IPS-18a (cell line): ENCODE measurements at regions not wholly inside any gene's neighbourhood (a gene's known extent, or its start where the extent isn't known, plus 50 kb on each side); places are given as distances from the start of the nearest gene placed in this dataset.

Source experiments
- H3K27ac ChIP-seq: one replicate; pipeline ENCODE4 v1.5.1; 2013; ENCODE audit warnings: low read length
- H3K27me3 ChIP-seq: one replicate; pipeline ENCODE4 v1.6.1; 2013; ENCODE audit warnings: mild to moderate bottlenecking, low read length; ENCODE audit not compliant: control insufficient read depth, insufficient read depth
- H3K36me3 ChIP-seq: one replicate; pipeline ENCODE4 v1.6.1; 2013; ENCODE audit warnings: low read depth, low read length; ENCODE audit not compliant: control insufficient read depth
- H3K4me1 ChIP-seq: one replicate; pipeline ENCODE4 v1.6.1; 2013; ENCODE audit warnings: low read depth, low read length; ENCODE audit not compliant: control insufficient read depth
- H3K4me3 ChIP-seq: one replicate; pipeline ENCODE4 v1.5.1; 2013; ENCODE audit warnings: low read length
- H3K9ac ChIP-seq: one replicate; pipeline ENCODE4 v1.6.1; 2013; ENCODE audit warnings: mild to moderate bottlenecking, low read length, moderate library complexity
- H3K9me3 ChIP-seq: one replicate; pipeline ENCODE4 v1.6.1; 2013; ENCODE audit warnings: low read depth, low read length; ENCODE audit not compliant: control insufficient read depth

DNA sequence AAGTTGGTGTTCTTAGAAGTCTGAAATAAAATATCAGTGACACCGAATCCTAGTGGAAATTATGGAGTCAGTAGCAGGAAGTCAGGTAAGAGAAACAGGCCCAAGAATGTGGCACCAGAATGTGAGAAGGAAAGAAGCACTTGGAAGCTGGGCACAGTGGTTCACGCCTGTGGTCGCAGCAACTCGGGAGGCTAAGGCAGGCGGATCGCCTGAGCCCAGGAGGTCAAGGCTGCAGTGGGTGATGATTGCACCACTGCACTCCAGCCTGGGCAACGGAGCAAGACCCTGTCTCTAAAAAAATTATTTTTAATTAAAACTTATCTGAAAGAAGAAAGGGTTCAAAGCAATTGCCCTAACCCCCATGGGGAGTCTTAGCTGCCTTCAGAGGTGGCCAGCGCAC, 268.3 kb upstream of the SALL3 start:
- peaks cover 4% of the 10 kb centered on the region for H3K9me3 ChIP-seq
- H3K9ac ChIP-seq, result no peak overlapping the region
- no peak overlapping the region for H3K27ac ChIP-seq
- no peaks in the 10 kb centered on the region for H3K27me3 ChIP-seq
- no peaks in the 10 kb centered on the region for H3K36me3 ChIP-seq
- H3K4me3 ChIP-seq, result no peak overlapping the region
- H3K4me1 ChIP-seq, result no peaks in the 10 kb centered on the region

DNA sequence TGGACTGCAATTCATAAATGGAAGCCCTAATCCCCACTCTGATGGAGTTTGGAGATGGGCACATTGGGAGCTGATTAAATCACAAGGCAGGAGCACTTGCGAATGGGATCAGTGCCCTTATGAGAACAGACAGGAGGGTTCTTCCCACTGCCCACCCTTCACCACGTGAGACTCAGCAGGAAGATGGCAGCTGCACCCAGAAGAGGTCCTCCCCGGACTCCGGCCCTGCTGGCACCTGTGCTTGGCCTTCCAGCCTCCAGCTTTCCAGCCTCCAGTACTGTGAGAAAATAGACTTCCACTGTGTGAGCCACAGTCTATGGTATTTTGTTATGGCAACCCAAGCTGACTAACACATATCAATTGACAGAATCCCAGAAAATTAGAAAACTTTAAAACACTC, 267.6 kb upstream of the SALL3 start:
- Histone ChIP-seq H3K9me3 (peaks cover 4% of the 10 kb centered on the region), H3K4me3 (no peak overlapping the region), H3K27ac (no peak overlapping the region), H3K27me3 (no peaks in the 10 kb centered on the region), H3K36me3 (no peaks in the 10 kb centered on the region), H3K4me1 (no peaks in the 10 kb centered on the region), H3K9ac (no peak overlapping the region)

DNA sequence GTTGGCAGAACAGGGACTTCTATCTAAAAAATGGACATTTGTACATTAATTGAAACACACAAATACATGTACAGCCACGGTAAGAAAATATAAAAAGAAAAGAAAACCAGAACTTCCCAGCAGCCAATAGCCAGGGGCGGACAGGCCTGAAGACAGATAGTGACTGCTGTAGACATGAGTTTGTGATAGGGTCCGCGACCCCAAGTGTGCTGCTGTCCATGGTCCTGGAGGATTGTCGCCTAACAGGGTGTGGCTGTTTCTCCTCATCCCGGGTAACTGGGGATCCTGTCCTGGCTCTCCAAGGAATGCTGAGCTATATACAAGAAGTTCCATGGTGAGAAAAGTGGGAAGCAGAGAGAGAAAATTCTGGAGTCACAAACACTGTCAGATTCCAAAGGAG, 266.5 kb upstream of the SALL3 start:
- no peak overlapping the region for H3K4me3 ChIP-seq
- H3K4me1 ChIP-seq, result no peaks in the 10 kb centered on the region
- H3K36me3 ChIP-seq, result no peaks in the 10 kb centered on the region
- H3K9me3 ChIP-seq, result no peaks in the 10 kb centered on the region
- no peak overlapping the region for H3K27ac ChIP-seq
- H3K9ac ChIP-seq, result no peak overlapping the region
- H3K27me3 ChIP-seq, result no peaks in the 10 kb centered on the region

DNA sequence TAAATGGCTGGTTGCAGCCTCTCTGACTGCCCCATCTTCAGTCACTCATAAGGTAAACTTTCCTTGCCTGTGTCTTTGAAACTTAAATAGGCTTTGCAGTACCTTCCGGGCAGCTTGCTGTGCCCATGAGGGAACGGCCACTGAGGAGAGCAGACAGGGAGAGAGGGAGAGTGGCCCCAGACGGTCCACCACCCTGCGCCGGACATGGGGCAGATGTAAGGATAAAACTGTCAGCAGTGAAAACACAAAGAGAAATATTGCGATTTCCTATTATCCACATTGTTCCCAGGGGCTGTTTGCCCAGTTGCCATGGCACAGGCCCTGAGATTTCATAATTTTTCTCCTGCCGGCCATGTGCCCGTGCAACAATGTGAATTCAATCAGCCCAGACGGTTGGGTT, 265.9 kb upstream of the SALL3 start:
- Histone ChIP-seq H3K9ac (no peak overlapping the region), H3K4me3 (no peak overlapping the region), H3K4me1 (no peaks in the 10 kb centered on the region), H3K27me3 (no peaks in the 10 kb centered on the region), H3K36me3 (no peaks in the 10 kb centered on the region), H3K27ac (no peak overlapping the region), H3K9me3 (no peaks in the 10 kb centered on the region)

DNA sequence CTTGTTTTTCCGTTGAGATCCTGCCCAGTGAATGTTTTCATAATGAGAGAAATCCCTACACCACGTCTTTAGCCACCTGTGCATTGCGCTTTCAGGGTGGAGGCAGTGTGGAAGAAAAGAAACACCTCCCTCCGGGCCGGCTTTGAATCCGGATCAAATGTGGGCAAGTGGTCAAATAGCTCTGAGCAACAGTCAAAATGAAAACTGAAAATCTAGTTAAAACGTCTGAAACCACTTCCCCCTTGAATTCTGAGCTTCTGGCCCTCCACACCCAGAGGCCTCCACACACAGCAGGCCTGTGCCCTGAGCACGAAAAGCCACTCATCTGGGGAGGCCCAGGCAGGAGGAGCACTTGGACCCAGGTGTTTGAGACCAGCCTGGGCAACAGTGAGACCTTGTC, 263.6 kb upstream of the SALL3 start:
- Histone ChIP-seq H3K27me3 (peaks cover 7% of the 10 kb centered on the region), H3K36me3 (no peaks in the 10 kb centered on the region), H3K27ac (no peak overlapping the region), H3K4me1 (peaks cover 2% of the 10 kb centered on the region), H3K9ac (no peak overlapping the region), H3K9me3 (no peaks in the 10 kb centered on the region), H3K4me3 (no peak overlapping the region)

DNA sequence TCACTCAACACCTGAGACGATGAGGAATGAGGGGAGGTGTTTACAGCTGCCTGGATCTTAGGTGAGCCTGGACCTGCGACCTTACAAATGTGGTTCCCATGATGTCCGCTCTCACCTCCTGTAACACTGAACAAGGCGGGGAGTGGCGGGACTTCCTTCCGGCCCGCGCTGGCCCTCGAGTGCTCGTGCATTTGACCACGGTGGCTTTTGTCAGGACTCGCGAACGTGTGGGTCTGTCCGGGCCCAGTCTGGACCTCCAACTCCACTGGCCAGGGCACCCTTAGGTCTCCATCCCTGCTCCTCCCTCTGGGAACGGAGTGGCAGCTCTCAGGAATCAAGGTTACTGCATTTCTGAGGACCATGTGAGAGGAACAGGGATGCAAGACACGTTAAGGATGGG, 263.0 kb upstream of the SALL3 start:
- Histone ChIP-seq H3K36me3 (no peaks in the 10 kb centered on the region), H3K27ac (no peak overlapping the region), H3K27me3 (peaks cover 7% of the 10 kb centered on the region)

DNA sequence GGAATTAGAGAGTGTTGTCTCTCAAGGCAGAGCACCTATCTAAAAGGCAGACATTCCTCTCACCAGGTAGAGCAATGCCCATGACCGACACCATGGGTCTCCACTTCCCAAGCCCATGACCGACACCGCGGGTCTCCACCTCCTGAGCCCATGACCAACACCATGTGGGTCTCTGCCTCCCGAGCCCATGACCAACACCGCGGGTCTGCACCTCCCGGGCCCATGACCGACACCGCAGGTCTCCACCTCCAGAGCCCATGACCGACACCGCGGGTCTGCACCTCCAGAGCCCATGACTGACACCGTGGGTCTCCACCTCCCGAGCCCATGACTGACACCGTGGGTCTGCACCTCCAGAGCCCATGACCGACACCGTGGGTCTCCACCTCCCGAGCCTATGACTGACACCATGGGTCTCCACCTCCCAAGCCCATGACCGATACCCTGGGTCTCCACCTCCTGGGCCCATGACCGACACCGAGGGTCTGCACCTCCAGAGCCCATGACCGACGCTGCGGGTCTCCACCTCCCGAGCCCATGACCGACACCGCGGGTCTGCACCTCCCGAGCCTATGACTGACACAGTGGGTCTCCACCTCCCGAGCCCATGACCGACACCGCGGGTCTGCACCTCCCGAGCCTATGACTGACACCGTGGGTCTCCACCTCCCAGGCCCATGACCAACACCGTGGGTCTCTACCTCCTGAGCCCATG, 262.4 kb upstream of the SALL3 start:
- no peak overlapping the region for H3K4me3 ChIP-seq
- no peak overlapping the region for H3K27ac ChIP-seq
- H3K4me1 ChIP-seq, result peaks cover 13% of the 10 kb centered on the region
- peaks cover 7% of the 10 kb centered on the region for H3K27me3 ChIP-seq
- no peaks in the 10 kb centered on the region for H3K9me3 ChIP-seq
- H3K9ac ChIP-seq, result no peak overlapping the region
- H3K36me3 ChIP-seq, result no peaks in the 10 kb centered on the region

More for the DNA sequence above, 263.0 kb upstream of the SALL3 start:
- H3K4me3 ChIP-seq, result no peak overlapping the region
- no peaks in the 10 kb centered on the region for H3K9me3 ChIP-seq
- H3K4me1 ChIP-seq, result peaks cover 7% of the 10 kb centered on the region
- H3K9ac ChIP-seq, result no peak overlapping the region

DNA sequence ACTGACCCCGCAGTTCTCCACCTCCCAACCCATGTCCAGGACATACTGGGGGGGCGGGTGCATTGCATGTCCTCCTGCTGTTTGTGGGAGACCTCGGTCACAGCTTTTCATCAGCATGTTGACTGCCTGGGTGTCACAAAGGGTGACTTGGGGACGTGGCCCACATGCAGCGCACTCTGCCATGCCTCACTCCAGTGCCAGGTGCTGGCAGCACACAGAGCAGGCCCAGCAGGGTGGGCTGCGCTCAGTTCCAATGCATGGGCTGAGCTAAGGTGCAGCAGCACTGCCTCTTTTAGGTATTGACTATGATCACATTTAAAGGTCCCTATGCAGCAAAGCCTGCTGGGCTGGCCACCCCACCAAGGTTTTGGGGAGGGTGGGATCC, 261.9 kb upstream of the SALL3 start:
- no peak overlapping the region for H3K27ac ChIP-seq
- no peak overlapping the region for H3K4me3 ChIP-seq
- peaks cover 18% of the 10 kb centered on the region for H3K4me1 ChIP-seq
- no peak overlapping the region for H3K9ac ChIP-seq
- no peaks in the 10 kb centered on the region for H3K36me3 ChIP-seq
- H3K9me3 ChIP-seq, result no peaks in the 10 kb centered on the region
- peaks cover 7% of the 10 kb centered on the region for H3K27me3 ChIP-seq

DNA sequence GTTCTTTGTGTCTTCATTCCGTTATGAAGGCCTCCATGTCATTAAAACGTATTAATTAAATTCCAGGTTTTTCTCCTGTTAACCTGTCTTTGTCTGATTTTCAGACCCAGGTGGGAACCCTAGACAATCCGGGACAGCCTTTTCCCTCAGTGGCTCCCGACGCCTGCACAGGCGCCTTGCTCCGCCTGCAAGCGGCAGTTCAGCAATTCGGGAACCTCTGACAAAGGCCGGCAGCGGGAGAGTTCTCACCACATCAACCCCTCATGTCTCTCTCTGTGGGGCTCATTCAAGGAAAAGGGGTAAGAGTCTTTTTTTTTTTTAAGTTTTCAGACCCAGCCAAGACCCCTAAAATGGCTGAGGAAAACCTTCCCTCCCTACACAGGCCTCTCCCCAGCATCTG, 259.8 kb upstream of the SALL3 start:
- Histone ChIP-seq H3K4me1 (peaks cover 33% of the 10 kb centered on the region), H3K9me3 (no peaks in the 10 kb centered on the region), H3K9ac (no peak overlapping the region), H3K4me3 (no peak overlapping the region), H3K36me3 (no peaks in the 10 kb centered on the region), H3K27ac (no peak overlapping the region), H3K27me3 (peaks cover 7% of the 10 kb centered on the region)

DNA sequence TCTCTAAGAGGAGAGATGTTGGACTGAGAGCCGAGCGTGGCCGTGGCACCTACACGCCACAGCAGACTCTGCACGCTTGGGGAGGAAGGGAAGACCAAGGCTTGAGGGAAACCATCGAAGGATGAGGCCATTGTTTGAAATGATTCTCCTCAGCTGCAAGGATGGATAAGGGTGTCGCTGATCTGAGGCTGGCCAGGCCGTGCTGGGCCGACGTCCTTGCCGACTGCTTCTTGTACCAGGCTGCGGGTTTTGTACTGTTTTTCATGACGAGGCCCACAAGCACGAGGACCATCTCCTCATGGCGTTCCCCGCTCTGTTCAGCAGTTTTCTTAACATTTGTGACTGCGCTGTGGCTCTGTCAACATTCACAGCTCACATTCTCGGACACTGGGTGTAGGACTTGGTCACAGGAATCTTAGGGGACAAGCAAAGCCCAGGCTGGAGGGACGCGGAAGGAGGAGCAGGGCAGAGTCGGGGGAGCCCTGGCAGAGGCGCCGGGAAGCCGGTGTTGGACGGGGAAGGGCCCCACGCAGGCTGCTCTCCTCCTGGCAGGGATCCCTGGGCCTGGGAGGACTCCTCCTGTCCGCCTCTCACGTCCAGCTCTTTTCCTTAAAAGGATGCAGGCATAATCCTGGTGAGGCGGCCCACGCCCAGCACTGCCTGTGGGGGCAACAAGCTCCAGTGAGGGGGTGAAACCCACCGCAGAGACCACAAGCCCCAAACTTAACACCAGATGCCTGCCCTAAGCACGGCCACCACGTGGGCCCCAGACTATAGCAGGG, 259.0 kb upstream of the SALL3 start:
- Histone ChIP-seq H3K9me3 (no peaks in the 10 kb centered on the region), H3K27ac (no peak overlapping the region), H3K4me3 (no peak overlapping the region), H3K4me1 (peaks cover 33% of the 10 kb centered on the region), H3K9ac (no peak overlapping the region), H3K36me3 (no peaks in the 10 kb centered on the region), H3K27me3 (peaks cover 7% of the 10 kb centered on the region)

DNA sequence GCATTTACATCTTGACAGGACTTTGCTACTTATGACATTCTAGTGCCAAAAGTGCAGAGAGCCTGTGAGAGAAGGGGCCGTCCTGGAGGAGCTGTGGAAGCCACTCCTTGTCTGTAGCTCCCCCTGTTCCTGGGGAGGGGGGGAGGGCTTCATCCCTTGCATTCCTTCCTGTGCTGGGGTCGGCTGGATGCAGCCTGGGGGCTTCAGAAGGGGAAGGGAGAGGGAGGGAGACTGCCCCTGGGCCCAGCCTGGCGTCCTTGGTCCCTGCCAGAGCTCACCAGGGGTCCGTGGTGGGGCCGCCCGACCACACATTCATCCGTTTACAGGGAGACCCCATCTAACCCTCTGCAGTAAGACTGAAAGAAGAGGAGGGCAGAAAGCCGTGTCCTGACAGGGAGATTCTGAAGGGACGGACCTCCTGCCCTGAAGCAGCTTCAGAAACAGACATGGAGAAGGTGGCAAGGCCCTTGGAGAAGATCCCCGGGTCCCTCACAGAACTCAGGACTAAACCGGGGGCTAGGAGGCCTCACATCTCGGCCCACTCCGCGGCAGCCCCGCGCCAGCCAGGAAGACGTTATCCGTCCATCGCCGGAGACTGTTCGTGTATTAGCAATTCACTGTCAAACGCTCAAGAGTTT, 258.3 kb upstream of the SALL3 start:
- Histone ChIP-seq H3K4me1 (peaks cover 33% of the 10 kb centered on the region), H3K9me3 (no peaks in the 10 kb centered on the region), H3K4me3 (peak overlapping the region; percentile 8), H3K27ac (no peak overlapping the region), H3K36me3 (no peaks in the 10 kb centered on the region), H3K9ac (no peak overlapping the region), H3K27me3 (peaks cover 7% of the 10 kb centered on the region)
